ENCODE measurements at regions not wholly inside any gene's neighbourhood (a gene's known extent, or its start where the extent isn't known, plus 50 kb on each side); places are given as distances from the start of the nearest gene placed in this dataset.

DNA sequence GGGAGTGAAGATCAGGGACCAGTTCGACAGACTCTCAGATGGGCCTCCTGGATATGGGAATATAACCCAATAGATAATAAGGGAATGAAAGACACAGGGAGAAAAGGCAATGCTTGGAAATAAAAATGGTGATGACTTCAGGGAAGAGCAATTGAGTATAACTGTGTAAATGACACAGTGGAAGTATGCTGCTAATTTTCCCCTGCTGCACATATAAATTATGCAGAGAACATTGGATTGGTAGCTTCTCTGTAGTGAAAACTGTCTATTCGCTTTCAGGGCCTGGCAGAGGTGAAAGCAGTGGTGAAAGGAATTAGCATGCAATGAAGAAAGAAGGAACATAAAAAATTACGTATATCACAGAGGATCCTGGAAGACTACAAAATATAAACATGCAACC lies 398.2 kb upstream of the CDH2 start:
- TF ChIP-seq, protein P1, sequence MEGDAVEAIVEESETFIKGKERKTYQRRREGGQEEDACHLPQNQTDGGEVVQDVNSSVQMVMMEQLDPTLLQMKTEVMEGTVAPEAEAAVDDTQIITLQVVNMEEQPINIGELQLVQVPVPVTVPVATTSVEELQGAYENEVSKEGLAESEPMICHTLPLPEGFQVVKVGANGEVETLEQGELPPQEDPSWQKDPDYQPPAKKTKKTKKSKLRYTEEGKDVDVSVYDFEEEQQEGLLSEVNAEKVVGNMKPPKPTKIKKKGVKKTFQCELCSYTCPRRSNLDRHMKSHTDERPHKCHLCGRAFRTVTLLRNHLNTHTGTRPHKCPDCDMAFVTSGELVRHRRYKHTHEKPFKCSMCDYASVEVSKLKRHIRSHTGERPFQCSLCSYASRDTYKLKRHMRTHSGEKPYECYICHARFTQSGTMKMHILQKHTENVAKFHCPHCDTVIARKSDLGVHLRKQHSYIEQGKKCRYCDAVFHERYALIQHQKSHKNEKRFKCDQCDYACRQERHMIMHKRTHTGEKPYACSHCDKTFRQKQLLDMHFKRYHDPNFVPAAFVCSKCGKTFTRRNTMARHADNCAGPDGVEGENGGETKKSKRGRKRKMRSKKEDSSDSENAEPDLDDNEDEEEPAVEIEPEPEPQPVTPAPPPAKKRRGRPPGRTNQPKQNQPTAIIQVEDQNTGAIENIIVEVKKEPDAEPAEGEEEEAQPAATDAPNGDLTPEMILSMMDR (IDR thresholded peaks at IDR 0.05): no peak
- TF ChIP-seq EZH2 (IDR thresholded peaks at IDR 0.05; ENCODE audit: borderline replicate concordance, insufficient read depth, low read depth, low read length, poor library complexity, severe bottlenecking): no peak

Measured in B cell (primary cell).